Peyer's patch (tissue), 4 donors: ENCODE measurements at regions not wholly inside any gene's neighbourhood (a gene's known extent, or its start where the extent isn't known, plus 50 kb on each side); places are given as distances from the start of the nearest gene placed in this dataset.

Experiments used
- CTCF ChIP-seq, 6 experiments: fragments of 450-650 bp in 4 of 6; fragments of 200-600 bp in 2 of 6; sonication (generic) in 1 of 6; IDR thresholded peaks; one replicate each; pipeline ENCODE4 v1.5.1; 2017 to 2019; ENCODE audit warnings: antibody characterized with exemption in 6 of 6, mild to moderate bottlenecking in 3 of 6, moderate library complexity in 1 of 6
- POLR2A ChIP-seq, 2 donors: fragments of 450-650 bp; IDR thresholded peaks; one replicate each; pipeline ENCODE4 v1.5.1; 2017; ENCODE audit warnings: antibody characterized with exemption in 2 of 2, mild to moderate bottlenecking in 2 of 2, moderate library complexity in 2 of 2

GRCh38 chr6:16069671-16070070 lies 59.2 kb upstream of the MYLIP start:
- TF ChIP-seq CTCF (IDR thresholded peaks at IDR 0.05) = no peak
- no peak for TF ChIP-seq POLR2A (IDR thresholded peaks at IDR 0.05)
